ENCODE measurements at regions not wholly inside any gene's neighbourhood (a gene's known extent, or its start where the extent isn't known, plus 50 kb on each side); places are given as distances from the start of the nearest gene placed in this dataset.

GRCh38 chr4:14580061-14580460 is 422.2 kb upstream of the CPEB2 start:
- TF ChIP-seq CTCF (conservative IDR thresholded peaks at IDR 0.05; ENCODE audit: low read depth in 2 of 2): no peak
- TF ChIP-seq JUNB (IDR thresholded peaks at IDR 0.05; ENCODE audit: unreplicated experiment): no peak
- TF ChIP-seq POLR2AphosphoS5 (IDR thresholded peaks at IDR 0.05; ENCODE audit: low read depth): no peak
- no peak for TF ChIP-seq ETS1 (IDR thresholded peaks at IDR 0.05)
- no peak for TF ChIP-seq CREB1 (CRISPR knock-in tag; IDR thresholded peaks at IDR 0.05; ENCODE audit: low read depth)
- no peak for TF ChIP-seq EZH2 (IDR thresholded peaks at IDR 0.05; ENCODE audit: low read depth, unreplicated experiment)
- TF ChIP-seq EZH2phosphoT487 (IDR thresholded peaks at IDR 0.05; ENCODE audit: unreplicated experiment): no peak
- no peak for TF ChIP-seq REST (IDR thresholded peaks at IDR 0.05; ENCODE audit: unreplicated experiment)
- no peak for TF ChIP-seq ZNF462 (CRISPR knock-in tag; IDR thresholded peaks at IDR 0.05)
- no peak for TF ChIP-seq ZNF331 (CRISPR knock-in tag; IDR thresholded peaks at IDR 0.05; ENCODE audit: low read depth)
- no peak for TF ChIP-seq ZNF114 (CRISPR knock-in tag; IDR thresholded peaks at IDR 0.05)
- TF ChIP-seq NANOG (IDR thresholded peaks at IDR 0.05; ENCODE audit: borderline replicate concordance): no peak
- TF ChIP-seq STAT1 (IDR thresholded peaks at IDR 0.05; ENCODE audit: unreplicated experiment): no peak

All from GM23338 (cell line).